Esophagus muscularis mucosa (tissue), 4 donors: ENCODE measurements at regions not wholly inside any gene's neighbourhood (a gene's known extent, or its start where the extent isn't known, plus 50 kb on each side); places are given as distances from the start of the nearest gene placed in this dataset.
A peak's percentile ranks its signal among the peaks of the same experiment; 100 is the strongest.

Experiments
- DNase-seq: peaks from one replicate; pipeline ENCODE4 v3.0.0-alpha.2; 2017; ENCODE audit errors: extremely low spot score
- H3K27ac ChIP-seq, 4 donors: fragments of 200-600 bp; sonication (generic); replicated peaks in 1 of 4; 1 replicate in 3 of 4; 2 replicates in 1 of 4; pipeline ENCODE4 v1.5.1; 2016 to 2019; ENCODE audit warnings: mild to moderate bottlenecking in 1 of 4
- H3K27me3 ChIP-seq, 4 donors: fragments of 200-600 bp; sonication (generic); one replicate each; pipeline versions ENCODE4 v1.5.1 to v1.6.0; 2016 to 2019
- H3K36me3 ChIP-seq, 4 donors: fragments of 200-600 bp; sonication (generic); one replicate each; pipeline ENCODE4 v1.5.1; 2016 to 2019
- H3K4me1 ChIP-seq, 4 donors: fragments of 200-600 bp; sonication (generic); one replicate each; pipeline ENCODE4 v1.5.1; 2016 to 2019
- H3K4me3 ChIP-seq, 4 donors: fragments of 200-600 bp; sonication (generic); 1 replicate in 2 of 4; 2 replicates in 2 of 4; pipeline ENCODE4 v1.5.1; 2016 to 2019; ENCODE audit warnings: mild to moderate bottlenecking in 4 of 4, moderate library complexity in 1 of 4
- H3K9me3 ChIP-seq, 4 donors: fragments of 200-600 bp; sonication (generic); 1 replicate in 3 of 4; 2 replicates in 1 of 4; pipeline ENCODE4 v1.5.1; 2016 to 2019
- EP300 ChIP-seq: sonication (generic); formaldehyde crosslinking; IDR thresholded peaks from one replicate; pipeline ENCODE4 v1.6.1; 2017; ENCODE audit warnings: antibody characterized with exemption
- POLR2A ChIP-seq: fragments of 450-650 bp; IDR thresholded peaks from one replicate; pipeline ENCODE4 v1.6.1; 2017; ENCODE audit warnings: antibody characterized with exemption, moderate library complexity, mild to moderate bottlenecking, low read depth
- POLR2AphosphoS5 ChIP-seq, 2 donors: sonication (generic); formaldehyde crosslinking; IDR thresholded peaks; one replicate each; pipeline ENCODE4 v1.6.1; 2017; ENCODE audit warnings: antibody characterized with exemption in 2 of 2
- WGBS: methylation state at CpG from one replicate; pipeline ENCODE4 v1.1.5; 2018; 5-methylcytosine and 5-hydroxymethylcytosine counted together
- intact Hi-C: fragments of 100-400 bp; cut with DNase I; formaldehyde crosslinking; loops from one replicate; pipeline ENCODE4 v1.15.1; 2023
- TF ChIP-seq, protein P1 (sequence below), 3 experiments: fragments of 200-600 bp in 2 of 3; fragments of 450-650 bp in 1 of 3; sonication (generic) in 2 of 3; IDR thresholded peaks; one replicate each; pipeline ENCODE4 v1.5.1; 2017 to 2019; ENCODE audit warnings: antibody characterized with exemption in 3 of 3, mild to moderate bottlenecking in 2 of 3, moderate library complexity in 1 of 3

DNA sequence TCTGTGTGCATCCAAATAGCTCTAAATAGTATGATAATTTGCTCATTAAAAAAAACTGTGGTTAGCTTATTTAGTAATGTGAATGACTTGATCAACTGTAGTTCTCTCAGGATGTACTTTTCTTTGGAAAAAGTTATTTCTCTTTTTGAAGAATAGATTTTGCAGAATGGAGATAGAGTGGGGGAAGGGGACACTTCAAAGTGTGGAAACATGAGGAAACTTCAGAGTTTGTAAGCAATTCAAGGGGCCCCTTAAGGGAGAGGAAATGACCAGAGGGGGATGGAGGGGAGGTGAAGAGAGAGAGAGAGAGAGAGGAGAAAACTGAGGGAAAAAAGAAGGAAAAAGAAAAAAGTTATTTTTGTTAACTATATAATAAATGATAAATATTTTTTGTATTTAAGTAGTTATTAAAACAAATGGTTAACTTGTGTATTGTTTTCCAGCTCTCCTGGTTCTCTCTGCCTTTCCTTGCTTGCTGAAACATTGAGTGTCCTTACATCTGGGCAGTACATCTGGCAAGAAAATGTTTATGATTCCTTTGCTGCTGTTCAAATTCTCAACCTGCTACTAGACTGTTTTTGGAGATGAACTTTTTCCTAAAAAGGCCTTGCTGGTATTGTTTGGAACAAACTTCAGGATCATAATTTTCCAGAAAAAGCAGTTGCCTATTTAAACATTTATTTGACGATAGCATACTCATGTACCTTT is 497.5 kb upstream of the CITED2 start:
- TF ChIP-seq, protein P1, sequence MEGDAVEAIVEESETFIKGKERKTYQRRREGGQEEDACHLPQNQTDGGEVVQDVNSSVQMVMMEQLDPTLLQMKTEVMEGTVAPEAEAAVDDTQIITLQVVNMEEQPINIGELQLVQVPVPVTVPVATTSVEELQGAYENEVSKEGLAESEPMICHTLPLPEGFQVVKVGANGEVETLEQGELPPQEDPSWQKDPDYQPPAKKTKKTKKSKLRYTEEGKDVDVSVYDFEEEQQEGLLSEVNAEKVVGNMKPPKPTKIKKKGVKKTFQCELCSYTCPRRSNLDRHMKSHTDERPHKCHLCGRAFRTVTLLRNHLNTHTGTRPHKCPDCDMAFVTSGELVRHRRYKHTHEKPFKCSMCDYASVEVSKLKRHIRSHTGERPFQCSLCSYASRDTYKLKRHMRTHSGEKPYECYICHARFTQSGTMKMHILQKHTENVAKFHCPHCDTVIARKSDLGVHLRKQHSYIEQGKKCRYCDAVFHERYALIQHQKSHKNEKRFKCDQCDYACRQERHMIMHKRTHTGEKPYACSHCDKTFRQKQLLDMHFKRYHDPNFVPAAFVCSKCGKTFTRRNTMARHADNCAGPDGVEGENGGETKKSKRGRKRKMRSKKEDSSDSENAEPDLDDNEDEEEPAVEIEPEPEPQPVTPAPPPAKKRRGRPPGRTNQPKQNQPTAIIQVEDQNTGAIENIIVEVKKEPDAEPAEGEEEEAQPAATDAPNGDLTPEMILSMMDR (IDR thresholded peaks at IDR 0.05), result no peak
- TF ChIP-seq EP300 (no peak), POLR2A (no peak), POLR2AphosphoS5 (IDR thresholded peaks at IDR 0.05) (no peak)
- H3K27me3 ChIP-seq, result no peaks in the 10 kb centered on the region
- no peaks in the 10 kb centered on the region for H3K9me3 ChIP-seq
- no peak for DNase-seq
- no peak overlapping the region for H3K4me3 ChIP-seq
- peaks cover 0 to 15% (median 12%) of the 10 kb centered on the region in 4 donors for H3K4me1 ChIP-seq
- no peaks in the 10 kb centered on the region for H3K36me3 ChIP-seq
- peak overlapping the region; percentile 35 to 55 (median 46) for H3K27ac ChIP-seq
- 57% methylated on average over 1 of the region's 1 CpG for WGBS
- intact Hi-C loops, result no loop called here

DNA sequence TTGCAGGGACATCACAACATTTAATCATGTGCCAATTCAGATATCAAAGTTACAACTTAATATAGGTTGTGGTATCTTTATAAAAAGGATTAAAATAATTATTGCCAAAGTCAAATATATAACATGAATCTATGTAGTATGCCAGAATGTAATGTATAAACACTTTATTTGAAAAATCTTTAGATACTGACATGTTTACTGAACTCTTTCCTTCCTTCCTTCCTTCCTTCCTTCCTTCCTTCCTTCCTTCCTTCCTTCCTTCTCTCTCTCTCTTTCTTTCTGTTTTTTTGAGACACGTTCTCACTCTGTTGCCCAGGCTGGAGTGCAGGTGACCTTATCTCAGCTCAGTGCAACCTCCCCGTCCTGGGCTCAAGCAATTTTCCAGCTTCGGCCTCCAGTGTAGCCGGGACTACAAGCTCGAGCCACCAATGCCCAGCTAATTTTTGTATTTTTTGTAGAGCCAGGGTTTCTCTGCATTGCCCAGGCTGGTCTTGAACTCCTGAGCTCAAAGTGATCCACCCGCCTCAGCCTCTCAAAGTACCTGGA is 496.8 kb upstream of the CITED2 start:
- H3K4me3 ChIP-seq, result no peak overlapping the region
- no peak overlapping the region for H3K27ac ChIP-seq
- H3K36me3 ChIP-seq, result no peaks in the 10 kb centered on the region
- no peaks in the 10 kb centered on the region for H3K9me3 ChIP-seq
- peaks cover 0 to 15% (median 12%) of the 10 kb centered on the region in 4 donors for H3K4me1 ChIP-seq
- intact Hi-C loops, result no loop called here
- TF ChIP-seq EP300, result no peak
- no peak for TF ChIP-seq POLR2A
- TF ChIP-seq, protein P1 (IDR thresholded peaks at IDR 0.05), result no peak
- TF ChIP-seq POLR2AphosphoS5 (IDR thresholded peaks at IDR 0.05), result no peak
- 97% methylated on average over 6 of the region's 6 CpGs for WGBS
- H3K27me3 ChIP-seq, result no peaks in the 10 kb centered on the region
- no peak for DNase-seq

DNA sequence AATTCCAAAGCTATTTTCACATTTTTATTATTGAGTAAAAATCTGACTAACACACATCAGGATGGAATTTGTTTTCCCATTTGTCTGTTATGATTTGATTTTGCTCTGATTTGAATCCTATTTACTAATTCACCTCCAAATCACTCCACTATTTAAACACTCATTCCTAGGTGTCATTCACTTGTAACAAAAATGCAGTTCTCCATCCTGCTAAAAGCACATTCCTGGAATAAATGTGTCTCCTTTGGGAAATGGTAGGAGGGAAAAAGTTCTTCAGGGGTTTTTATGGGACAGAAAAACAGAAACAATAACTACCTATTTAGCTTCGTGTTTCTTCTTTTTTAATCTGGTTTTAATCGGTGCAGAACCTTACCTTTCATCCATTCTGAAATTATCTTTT is 494.1 kb upstream of the CITED2 start:
- TF ChIP-seq POLR2AphosphoS5 (IDR thresholded peaks at IDR 0.05) (no peak), EP300 (no peak), POLR2A (no peak)
- TF ChIP-seq, protein P1 (IDR thresholded peaks at IDR 0.05), result no peak
- peaks cover 0 to 15% (median 12%) of the 10 kb centered on the region in 4 donors for H3K4me1 ChIP-seq
- H3K27ac ChIP-seq, result no peak overlapping the region
- DNase-seq, result no peak
- H3K4me3 ChIP-seq, result no peak overlapping the region
- no peaks in the 10 kb centered on the region for H3K36me3 ChIP-seq
- H3K27me3 ChIP-seq, result no peaks in the 10 kb centered on the region
- no peaks in the 10 kb centered on the region for H3K9me3 ChIP-seq
- 89% methylated on average over 2 of the region's 2 CpGs for WGBS
- intact Hi-C loops, result no loop called here

DNA sequence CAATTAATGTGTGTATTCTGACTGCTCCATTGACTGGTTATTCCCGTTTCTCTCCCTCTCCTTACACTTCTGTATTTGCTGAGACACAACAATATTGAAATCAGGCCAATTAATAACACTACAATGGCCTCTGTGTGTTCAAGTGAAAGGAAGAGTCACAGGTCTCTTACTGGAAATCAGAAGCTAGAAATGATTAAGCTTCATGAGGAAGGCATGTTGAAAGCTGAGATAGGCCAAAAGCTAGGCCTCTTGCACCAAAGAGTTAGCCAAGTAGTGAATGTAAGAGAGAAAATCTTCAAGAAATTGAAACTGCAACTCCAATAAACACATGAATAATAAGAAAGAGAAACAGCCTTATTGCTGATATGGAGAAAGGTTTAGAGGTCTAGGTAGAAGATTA is 489.5 kb upstream of the CITED2 start:
- 95% methylated on average over 1 of the region's 1 CpG for WGBS

More for the DNA sequence above, 489.5 kb upstream of the CITED2 start:
- H3K27ac ChIP-seq, result no peak overlapping the region
- H3K4me1 ChIP-seq, result no peaks in the 10 kb centered on the region
- TF ChIP-seq EP300, result no peak
- TF ChIP-seq, protein P1 (IDR thresholded peaks at IDR 0.05), result no peak
- TF ChIP-seq POLR2AphosphoS5 (IDR thresholded peaks at IDR 0.05), result no peak
- TF ChIP-seq POLR2A, result no peak
- H3K4me3 ChIP-seq, result no peak overlapping the region
- no peaks in the 10 kb centered on the region for H3K36me3 ChIP-seq
- no peak for DNase-seq
- no peaks in the 10 kb centered on the region for H3K9me3 ChIP-seq
- intact Hi-C loops, result no loop called here
- H3K27me3 ChIP-seq, result no peaks in the 10 kb centered on the region
